Esophagus muscularis mucosa (tissue), 4 donors: ENCODE measurements at regions not wholly inside any gene's neighbourhood (a gene's known extent, or its start where the extent isn't known, plus 50 kb on each side); places are given as distances from the start of the nearest gene placed in this dataset.
"Not testable (repeated sequence)": the region's sequence is repeated elsewhere in the genome, so short reads cannot be mapped to it uniquely, and the experiment has no call there.

Experiments used
- CTCF ChIP-seq, 3 experiments: fragments of 200-600 bp in 2 of 3; fragments of 450-650 bp in 1 of 3; sonication (generic) in 2 of 3; IDR thresholded peaks; one replicate each; pipeline ENCODE4 v1.5.1; 2017 to 2019; ENCODE audit warnings: antibody characterized with exemption in 3 of 3, mild to moderate bottlenecking in 2 of 3, moderate library complexity in 1 of 3
- EP300 ChIP-seq: sonication (generic); formaldehyde crosslinking; IDR thresholded peaks from one replicate; pipeline ENCODE4 v1.6.1; 2017; ENCODE audit warnings: antibody characterized with exemption
- POLR2AphosphoS5 ChIP-seq, 2 donors: sonication (generic); formaldehyde crosslinking; IDR thresholded peaks; one replicate each; pipeline ENCODE4 v1.6.1; 2017; ENCODE audit warnings: antibody characterized with exemption in 2 of 2

DNA sequence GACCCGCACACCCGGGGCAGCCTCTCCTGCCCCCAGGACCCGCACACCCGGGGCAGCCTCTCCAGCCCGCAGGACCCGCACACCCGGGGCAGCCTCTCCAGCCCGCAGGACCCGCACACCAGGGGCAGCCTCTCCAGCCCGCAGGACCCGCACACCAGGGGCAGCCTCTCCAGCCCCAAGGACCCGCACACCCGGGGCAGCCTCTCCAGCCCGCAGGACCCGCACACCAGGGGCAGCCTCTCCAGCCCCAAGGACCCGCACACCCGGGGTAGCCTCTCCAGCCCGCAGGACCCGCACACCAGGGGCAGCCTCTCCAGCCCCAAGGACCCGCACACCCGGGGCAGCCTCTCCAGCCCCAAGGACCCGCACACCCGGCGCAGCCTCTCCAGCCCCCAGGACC lies 108.5 kb downstream of the PDGFA start:
- TF ChIP-seq POLR2AphosphoS5 (IDR thresholded peaks at IDR 0.05); CTCF (IDR thresholded peaks at IDR 0.05); EP300: not testable (repeated sequence)
